GM12874 (cell line): ENCODE measurements at regions not wholly inside any gene's neighbourhood (a gene's known extent, or its start where the extent isn't known, plus 50 kb on each side); places are given as distances from the start of the nearest gene placed in this dataset.

Experiments
- TF ChIP-seq, protein P1 (sequence below): IDR thresholded peaks from 2 replicates; pipeline ENCODE4 v1.5.1; 2011; ENCODE audit warnings: low read depth, mild to moderate bottlenecking, control low read depth, low read length, moderate library complexity; ENCODE audit not compliant: insufficient read depth

GRCh38 chr5:72562717-72563116, 55.5 kb upstream of the ZNF366 start:
- TF ChIP-seq, protein P1, sequence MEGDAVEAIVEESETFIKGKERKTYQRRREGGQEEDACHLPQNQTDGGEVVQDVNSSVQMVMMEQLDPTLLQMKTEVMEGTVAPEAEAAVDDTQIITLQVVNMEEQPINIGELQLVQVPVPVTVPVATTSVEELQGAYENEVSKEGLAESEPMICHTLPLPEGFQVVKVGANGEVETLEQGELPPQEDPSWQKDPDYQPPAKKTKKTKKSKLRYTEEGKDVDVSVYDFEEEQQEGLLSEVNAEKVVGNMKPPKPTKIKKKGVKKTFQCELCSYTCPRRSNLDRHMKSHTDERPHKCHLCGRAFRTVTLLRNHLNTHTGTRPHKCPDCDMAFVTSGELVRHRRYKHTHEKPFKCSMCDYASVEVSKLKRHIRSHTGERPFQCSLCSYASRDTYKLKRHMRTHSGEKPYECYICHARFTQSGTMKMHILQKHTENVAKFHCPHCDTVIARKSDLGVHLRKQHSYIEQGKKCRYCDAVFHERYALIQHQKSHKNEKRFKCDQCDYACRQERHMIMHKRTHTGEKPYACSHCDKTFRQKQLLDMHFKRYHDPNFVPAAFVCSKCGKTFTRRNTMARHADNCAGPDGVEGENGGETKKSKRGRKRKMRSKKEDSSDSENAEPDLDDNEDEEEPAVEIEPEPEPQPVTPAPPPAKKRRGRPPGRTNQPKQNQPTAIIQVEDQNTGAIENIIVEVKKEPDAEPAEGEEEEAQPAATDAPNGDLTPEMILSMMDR, result no peak

DNA sequence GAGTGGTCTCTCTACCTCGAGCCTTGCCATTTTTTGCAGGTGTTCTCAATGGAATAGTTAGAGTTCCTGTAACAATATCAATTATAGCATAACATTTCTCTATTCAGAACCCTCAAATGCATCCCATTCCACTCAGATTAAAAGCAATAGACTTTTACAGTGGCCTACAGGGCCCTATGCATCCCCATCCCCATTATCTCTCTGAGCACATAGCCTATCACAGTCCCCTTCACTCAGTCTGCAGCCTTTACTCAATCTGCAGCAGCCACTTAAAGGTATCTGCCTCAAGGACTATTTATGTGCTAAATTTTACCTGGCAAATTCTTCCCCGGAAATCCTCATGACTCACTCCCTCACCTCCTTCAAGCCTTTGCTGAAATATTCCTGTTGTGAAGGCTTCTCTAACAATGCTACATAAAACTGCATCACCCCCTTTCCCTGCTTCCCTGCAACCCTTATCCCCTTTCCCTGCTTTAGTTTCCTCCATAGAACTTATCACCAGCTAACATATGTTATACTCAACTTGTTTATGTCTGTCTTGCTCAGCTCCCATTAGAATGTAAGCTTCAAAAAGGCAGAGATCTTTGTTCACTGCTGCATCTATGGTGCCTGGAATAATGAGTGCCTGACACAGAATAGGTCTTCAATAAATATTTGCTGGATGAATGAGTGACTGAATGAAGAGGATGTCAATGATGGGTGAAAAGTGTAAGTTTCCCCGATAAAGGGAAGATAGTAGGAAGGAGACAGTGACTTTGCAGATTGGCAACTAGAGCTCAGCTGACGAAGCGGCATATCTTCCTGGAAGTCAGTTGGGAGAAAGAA, 54.1 kb upstream of the ZNF366 start:
- TF ChIP-seq, protein P1, result no peak

- TF ChIP-seq, protein P1, result no peak
Measured at GRCh38 chr5:72559866-72560766, 52.9 kb upstream of the ZNF366 start.

- TF ChIP-seq, protein P1, result no peak
Measured at GRCh38 chr5:72558383-72558782, 51.2 kb upstream of the ZNF366 start.

DNA sequence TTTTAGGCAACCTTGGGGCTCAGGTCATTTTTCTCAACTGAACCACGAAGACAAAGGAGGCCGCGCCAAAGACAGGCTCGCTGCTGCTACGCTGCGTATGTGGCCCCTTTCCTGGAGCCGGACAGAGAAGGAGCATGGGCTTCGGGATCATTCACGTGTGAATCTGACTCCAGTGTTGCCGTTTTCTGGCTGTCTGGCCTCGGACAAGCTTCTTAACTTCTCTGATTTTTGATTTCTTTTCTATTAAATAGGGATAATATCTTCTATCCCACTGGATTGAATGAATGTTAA, 50.8 kb upstream of the ZNF366 start:
- TF ChIP-seq, protein P1, result no peak

DNA sequence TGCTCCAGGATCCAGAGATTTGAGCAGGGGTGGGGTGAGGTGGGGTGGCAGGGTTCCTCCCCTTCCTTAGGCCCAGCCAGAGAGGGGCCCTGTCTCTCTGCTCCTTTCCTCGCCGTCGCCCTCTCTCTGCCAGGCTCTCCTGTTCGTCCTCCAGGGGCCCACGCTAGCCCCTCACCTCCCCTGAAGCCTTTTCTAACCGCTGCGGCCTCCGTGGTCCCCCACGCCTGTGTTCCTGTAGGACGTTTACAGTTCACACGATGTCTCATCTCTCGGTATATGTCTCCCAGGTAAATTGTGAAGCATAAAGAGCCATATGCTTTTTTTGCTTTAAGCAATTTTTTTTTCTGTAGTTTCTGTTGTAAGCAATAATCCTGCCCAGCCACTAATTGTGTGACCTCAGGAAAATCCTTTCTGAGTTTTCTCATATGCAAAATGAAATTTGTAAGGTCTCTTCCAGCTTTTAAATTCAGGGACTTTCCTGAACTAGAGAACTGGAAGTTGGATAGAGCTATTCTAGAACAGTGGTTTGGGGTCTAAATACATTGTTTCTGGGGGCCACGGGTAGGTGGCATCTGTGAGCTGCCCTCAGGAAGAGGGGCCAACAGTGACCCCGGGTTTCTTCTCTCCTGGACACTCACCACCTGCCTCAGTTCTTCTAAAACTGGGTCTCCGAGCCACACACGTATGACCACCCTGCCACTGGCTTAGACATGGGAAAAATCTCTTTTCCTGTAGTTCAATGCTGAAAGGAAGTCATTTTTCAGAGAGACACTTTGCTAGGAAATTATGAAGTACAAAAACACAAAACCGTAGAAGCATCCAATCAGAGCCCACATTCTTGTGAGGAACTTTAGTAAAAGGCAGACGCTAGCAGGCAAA, 50.2 kb upstream of the ZNF366 start:
- TF ChIP-seq, protein P1, result 0 out of 2 replicates have a peak, but pooled peaks have one; percentile 1
